DND-41 (cell line): ENCODE measurements at regions not wholly inside any gene's neighbourhood (a gene's known extent, or its start where the extent isn't known, plus 50 kb on each side); places are given as distances from the start of the nearest gene placed in this dataset.
"Not testable (repeated sequence)": the region's sequence is repeated elsewhere in the genome, so short reads cannot be mapped to it uniquely, and the experiment has no call there.

ENCODE experiments used
- CTCF ChIP-seq: IDR thresholded peaks from 2 replicates; pipeline ENCODE4 v1.5.1; 2012; ENCODE audit warnings: borderline replicate concordance, low read length, moderate library complexity, mild to moderate bottlenecking; ENCODE audit not compliant: poor library complexity, severe bottlenecking; ENCODE audit errors: extremely low read depth
- EZH2 ChIP-seq: IDR thresholded peaks from 3 replicates; pipeline ENCODE4 v1.6.1; 2012; ENCODE audit warnings: borderline replicate concordance, low read depth, mild to moderate bottlenecking, moderate library complexity, low read length, inconsistent platforms; ENCODE audit not compliant: severe bottlenecking

DNA sequence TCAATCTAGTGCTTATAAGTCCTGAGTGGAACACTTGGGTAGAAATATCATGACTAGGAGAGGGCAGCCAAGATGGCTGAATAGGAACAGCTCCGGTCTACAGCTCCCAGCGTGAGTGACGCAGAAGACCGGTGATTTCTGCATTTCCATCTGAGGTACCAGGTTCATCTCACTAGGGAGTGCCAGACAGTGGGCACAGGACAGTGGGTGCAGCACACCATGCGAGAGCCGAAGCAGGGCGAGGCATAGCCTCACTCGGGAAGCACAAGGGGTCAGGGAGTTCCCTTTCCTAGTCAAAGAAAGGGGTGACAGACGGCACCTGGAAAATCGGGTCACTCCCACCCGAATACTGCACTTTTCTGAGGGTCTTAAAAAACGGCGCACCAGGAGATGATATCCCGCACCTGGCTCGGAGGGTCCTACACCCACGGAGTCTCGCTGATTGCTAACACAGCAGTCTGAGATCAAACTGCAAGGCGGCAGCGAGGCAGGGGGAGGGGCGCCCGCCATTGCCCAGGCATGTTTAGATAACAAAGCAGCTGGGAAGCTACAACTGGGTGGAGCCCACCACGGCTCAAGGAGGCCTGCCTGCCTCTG lies 302.8 kb downstream of the TFAP2B start:
- TF ChIP-seq CTCF, EZH2: not testable (repeated sequence)
